ENCODE measurements at regions not wholly inside any gene's neighbourhood (a gene's known extent, or its start where the extent isn't known, plus 50 kb on each side); places are given as distances from the start of the nearest gene placed in this dataset.

DNA sequence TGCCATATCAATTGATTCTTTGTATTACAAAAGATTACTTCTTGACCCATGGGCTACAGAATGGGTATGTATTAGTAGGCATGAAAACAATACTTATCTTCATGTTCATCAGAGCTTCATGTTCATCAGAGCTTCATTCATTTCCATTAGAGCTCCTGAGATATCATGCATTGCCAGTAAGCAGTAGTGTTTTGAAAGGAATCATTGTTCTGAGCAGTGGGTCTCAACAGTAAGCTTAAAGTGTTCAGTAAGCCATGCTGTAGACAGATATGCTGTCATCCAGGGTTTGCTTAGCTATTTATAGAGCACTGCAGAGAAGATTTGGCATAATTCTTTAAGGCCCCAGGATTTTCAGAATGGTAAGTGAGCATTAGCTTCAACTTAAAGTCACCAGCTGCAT is 596.1 kb downstream of the ZNF385D start:
- CTCF ChIA-PET, result no interaction called here
- POLR2A ChIA-PET, result no interaction called here
- TF ChIP-seq, protein P1, sequence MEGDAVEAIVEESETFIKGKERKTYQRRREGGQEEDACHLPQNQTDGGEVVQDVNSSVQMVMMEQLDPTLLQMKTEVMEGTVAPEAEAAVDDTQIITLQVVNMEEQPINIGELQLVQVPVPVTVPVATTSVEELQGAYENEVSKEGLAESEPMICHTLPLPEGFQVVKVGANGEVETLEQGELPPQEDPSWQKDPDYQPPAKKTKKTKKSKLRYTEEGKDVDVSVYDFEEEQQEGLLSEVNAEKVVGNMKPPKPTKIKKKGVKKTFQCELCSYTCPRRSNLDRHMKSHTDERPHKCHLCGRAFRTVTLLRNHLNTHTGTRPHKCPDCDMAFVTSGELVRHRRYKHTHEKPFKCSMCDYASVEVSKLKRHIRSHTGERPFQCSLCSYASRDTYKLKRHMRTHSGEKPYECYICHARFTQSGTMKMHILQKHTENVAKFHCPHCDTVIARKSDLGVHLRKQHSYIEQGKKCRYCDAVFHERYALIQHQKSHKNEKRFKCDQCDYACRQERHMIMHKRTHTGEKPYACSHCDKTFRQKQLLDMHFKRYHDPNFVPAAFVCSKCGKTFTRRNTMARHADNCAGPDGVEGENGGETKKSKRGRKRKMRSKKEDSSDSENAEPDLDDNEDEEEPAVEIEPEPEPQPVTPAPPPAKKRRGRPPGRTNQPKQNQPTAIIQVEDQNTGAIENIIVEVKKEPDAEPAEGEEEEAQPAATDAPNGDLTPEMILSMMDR (IDR thresholded peaks at IDR 0.05; ENCODE audit: low read depth, low read length), result no peak

DNA sequence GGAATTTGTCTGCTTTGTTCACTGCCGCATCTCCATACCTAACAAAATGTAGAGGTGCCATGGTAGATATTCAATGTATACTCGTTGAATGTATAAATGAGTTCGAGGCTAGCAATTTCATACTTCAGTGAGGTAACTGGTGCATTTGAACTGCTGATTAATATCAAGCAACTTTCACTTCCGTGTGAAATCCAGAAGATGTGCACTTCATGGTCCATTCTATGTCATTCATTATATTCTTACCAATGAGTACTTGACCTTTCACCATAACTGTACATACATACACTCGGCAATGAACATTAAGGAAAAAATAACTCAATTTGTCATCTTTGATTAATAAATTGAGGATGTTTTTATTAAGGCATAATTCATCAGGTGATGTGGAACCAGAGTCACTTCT is 598.5 kb downstream of the ZNF385D start:
- ChIA-PET POLR2A (no interaction called here), CTCF (interaction anchor here (0.6 kb wide), 2 partner anchors 15 to 20 kb away, joined by 3 to 4 read pairs; no protein-coding TSS in a partner anchor)
- no peak for DNase-seq (ENCODE audit: low read depth, low spot score)
- no peak overlapping the region for H3K4me3 ChIP-seq (ENCODE audit: low read depth, low read length)
- no peaks in the 10 kb centered on the region for H3K9me3 ChIP-seq (ENCODE audit: control insufficient read depth, insufficient read depth, low read length)
- H3K27ac ChIP-seq (ENCODE audit: low read depth, low read length), result no peak overlapping the region
- TF ChIP-seq, protein P1 (IDR thresholded peaks at IDR 0.05; ENCODE audit: low read depth, low read length), result no peak
- no peaks in the 10 kb centered on the region for H3K27me3 ChIP-seq (ENCODE audit: control insufficient read depth, insufficient read depth, low read length)

More for the DNA sequence above, 596.1 kb downstream of the ZNF385D start:
- Histone ChIP-seq H3K27ac (ENCODE audit: low read depth, low read length) (no peak overlapping the region), H3K9me3 (ENCODE audit: control insufficient read depth, insufficient read depth, low read length) (no peaks in the 10 kb centered on the region), H3K4me3 (ENCODE audit: low read depth, low read length) (no peak overlapping the region), H3K27me3 (ENCODE audit: control insufficient read depth, insufficient read depth, low read length) (no peaks in the 10 kb centered on the region)
- DNase-seq (ENCODE audit: low read depth, low spot score), result no peak

DNA sequence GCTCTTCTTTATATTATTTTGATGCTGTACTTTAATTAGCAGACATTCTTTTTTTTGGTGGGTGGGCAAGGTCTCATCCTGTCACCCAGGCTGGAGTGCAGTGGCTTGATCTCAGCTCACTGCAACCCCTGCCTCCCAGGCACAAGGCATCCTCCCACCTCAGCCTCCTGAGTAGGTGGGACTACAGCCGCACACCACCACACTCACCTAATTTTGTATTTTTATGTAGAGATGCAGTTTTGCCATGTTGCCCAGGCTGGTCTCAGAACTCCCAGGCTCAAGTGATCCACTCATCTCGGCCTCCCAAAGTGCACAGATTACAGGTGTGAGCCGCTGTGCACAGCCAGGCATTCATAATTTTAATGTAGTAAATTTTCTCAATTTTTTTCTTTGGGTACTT is 608.1 kb downstream of the ZNF385D start:
- TF ChIP-seq, protein P1 (IDR thresholded peaks at IDR 0.05; ENCODE audit: low read depth, low read length), result no peak
- Histone ChIP-seq H3K4me3 (ENCODE audit: low read depth, low read length) (no peak overlapping the region), H3K9me3 (ENCODE audit: control insufficient read depth, insufficient read depth, low read length) (no peaks in the 10 kb centered on the region; the same call in 1 of the 2 replicates), H3K27ac (ENCODE audit: low read depth, low read length) (no peak overlapping the region), H3K27me3 (ENCODE audit: control insufficient read depth, insufficient read depth, low read length) (no peaks in the 10 kb centered on the region)
- ChIA-PET POLR2A (no interaction called here), CTCF (no interaction called here)
- DNase-seq (ENCODE audit: low read depth, low spot score), result no peak

DNA sequence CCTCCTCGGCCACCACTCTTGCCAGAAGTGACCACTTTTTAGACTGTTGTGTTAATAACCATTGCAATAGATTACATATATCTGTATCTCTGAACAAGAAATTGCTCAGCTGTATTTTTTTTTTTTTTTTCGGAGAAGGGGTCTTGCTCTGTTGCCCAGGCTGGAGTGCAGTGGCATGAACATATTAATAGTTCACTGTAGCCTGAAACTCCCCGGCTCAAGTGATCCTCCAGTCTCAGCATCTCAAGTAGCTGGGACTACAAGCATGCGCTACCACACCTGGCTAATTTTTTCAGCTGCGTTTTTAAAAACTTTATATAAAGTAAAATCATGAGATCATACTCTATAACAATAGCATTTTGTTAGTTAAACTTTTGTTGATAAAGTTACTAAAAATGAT is 609.0 kb downstream of the ZNF385D start:
- TF ChIP-seq, protein P1 (IDR thresholded peaks at IDR 0.05; ENCODE audit: low read depth, low read length), result no peak
- no peaks in the 10 kb centered on the region for H3K27me3 ChIP-seq (ENCODE audit: control insufficient read depth, insufficient read depth, low read length)
- ChIA-PET CTCF (interaction anchor here (0.7 kb wide), 1 partner anchor 797 kb away, joined by 4 read pairs; no protein-coding TSS in a partner anchor), POLR2A (no interaction called here)
- H3K9me3 ChIP-seq (ENCODE audit: control insufficient read depth, insufficient read depth, low read length), result no peaks in the 10 kb centered on the region; the same call in 1 of the 2 replicates
- no peak overlapping the region for H3K27ac ChIP-seq (ENCODE audit: low read depth, low read length)
- DNase-seq (ENCODE audit: low read depth, low spot score), result no peak
- no peak overlapping the region for H3K4me3 ChIP-seq (ENCODE audit: low read depth, low read length)

DNA sequence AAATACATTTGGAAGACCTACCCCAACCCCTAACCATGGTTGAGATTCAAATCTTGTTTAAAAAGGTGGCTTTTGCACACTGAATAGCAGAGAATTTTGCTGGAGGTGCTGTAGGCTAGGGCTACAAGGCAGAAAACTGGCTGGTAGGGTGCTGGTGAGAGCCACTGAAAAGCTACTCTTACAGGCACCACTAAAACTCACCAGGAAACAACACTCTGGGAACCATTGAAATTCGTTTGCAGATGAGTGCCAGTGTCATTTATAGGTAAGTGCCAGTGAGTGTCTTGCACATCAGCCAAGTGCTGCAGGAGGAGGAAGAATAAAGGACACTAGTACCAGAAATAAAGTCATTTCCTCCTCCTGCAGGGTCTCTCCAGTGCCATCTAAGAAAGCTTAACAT is 610.2 kb downstream of the ZNF385D start:
- CTCF ChIA-PET, result no interaction called here
- POLR2A ChIA-PET, result no interaction called here
- TF ChIP-seq, protein P1 (IDR thresholded peaks at IDR 0.05; ENCODE audit: low read depth, low read length), result no peak
- Histone ChIP-seq H3K4me3 (ENCODE audit: low read depth, low read length) (no peak overlapping the region), H3K27me3 (ENCODE audit: control insufficient read depth, insufficient read depth, low read length) (no peaks in the 10 kb centered on the region), H3K9me3 (ENCODE audit: control insufficient read depth, insufficient read depth, low read length) (no peaks in the 10 kb centered on the region; the same call in 1 of the 2 replicates), H3K27ac (ENCODE audit: low read depth, low read length) (no peak overlapping the region)
- no peak for DNase-seq (ENCODE audit: low read depth, low spot score)

Measured in AG04450 (cell line).